Sigmoid colon (tissue), 6 donors: ENCODE measurements at regions not wholly inside any gene's neighbourhood (a gene's known extent, or its start where the extent isn't known, plus 50 kb on each side); places are given as distances from the start of the nearest gene placed in this dataset.

ENCODE experiments used
- DNase-seq: peaks from one replicate; pipeline ENCODE4 v3.0.0-alpha.2; 2019
- H3K27ac ChIP-seq, 4 donors: fragments of 200-600 bp; sonication (generic); one replicate each; pipeline ENCODE4 v1.5.1; 2016 to 2019; ENCODE audit warnings: mild to moderate bottlenecking in 1 of 4
- H3K27me3 ChIP-seq, 3 donors: fragments of 200-600 bp; sonication (generic); one replicate each; pipeline ENCODE4 v1.5.1; 2019; ENCODE audit warnings: mild to moderate bottlenecking in 1 of 3
- H3K36me3 ChIP-seq, 4 donors: fragments of 200-600 bp; sonication (generic); one replicate each; pipeline ENCODE4 v1.5.1; 2016 to 2019
- H3K4me1 ChIP-seq, 4 donors: fragments of 200-600 bp; sonication (generic); one replicate each; pipeline ENCODE4 v1.5.1; 2017 to 2019
- H3K4me3 ChIP-seq, 4 donors: fragments of 200-600 bp; sonication (generic); one replicate each; pipeline ENCODE4 v1.5.1; 2017 to 2019; ENCODE audit warnings: mild to moderate bottlenecking in 2 of 4, moderate library complexity in 1 of 4
- H3K9me3 ChIP-seq, 4 donors: fragments of 200-600 bp in 3 of 4; sonication (generic) in 3 of 4; one replicate each; pipeline versions ENCODE4 v1.5.1 to v1.6.1; 2013 to 2019
- CTCF ChIP-seq, 4 experiments: fragments of 450-650 bp in 3 of 4; fragments of 200-600 bp in 1 of 4; IDR thresholded peaks; one replicate each; pipeline ENCODE4 v1.5.1; 2016 to 2019; ENCODE audit warnings: antibody characterized with exemption in 4 of 4, mild to moderate bottlenecking in 3 of 4, moderate library complexity in 2 of 4
- EP300 ChIP-seq, 4 donors: sonication (generic); formaldehyde crosslinking; IDR thresholded peaks; one replicate each; pipeline ENCODE4 v1.6.1; 2017; ENCODE audit warnings: antibody characterized with exemption in 4 of 4
- POLR2A ChIP-seq, 2 donors: fragments of 450-650 bp; IDR thresholded peaks; one replicate each; pipeline ENCODE4 v1.6.1; 2016; ENCODE audit warnings: antibody characterized with exemption in 2 of 2, mild to moderate bottlenecking in 2 of 2, moderate library complexity in 2 of 2
- POLR2AphosphoS5 ChIP-seq, 4 donors: sonication (generic); formaldehyde crosslinking; IDR thresholded peaks; one replicate each; pipeline ENCODE4 v1.6.1; 2017; ENCODE audit warnings: antibody characterized with exemption in 4 of 4
- WGBS, 2 donors: extraction: QIAGEN DNeasy Blood & Tissue Kit; methylation state at CpG; one replicate each; pipeline ENCODE4 v1.1.7; 2013; 5-methylcytosine and 5-hydroxymethylcytosine counted together
- intact Hi-C: fragments of 100-400 bp; cut with DNase I; formaldehyde crosslinking; loops from one replicate; pipeline ENCODE4 v1.15.1; 2023
- donor health status: healthy with polysubstance abuse.
- donor health status: healthy.

- 87 to 89% methylated on average over 10 of the region's 10 CpGs for WGBS, 2 donors
- Histone ChIP-seq H3K27me3 (peaks cover 0 to 4% (median 0%) of the 10 kb centered on the region in 3 donors), H3K36me3 (no peaks in the 10 kb centered on the region), H3K27ac (no peak overlapping the region), H3K4me1 (peaks cover 0 to 4% (median 2%) of the 10 kb centered on the region in 4 donors), H3K9me3 (no peaks in the 10 kb centered on the region), H3K4me3 (no peak overlapping the region)
- DNase-seq, result no peak
- intact Hi-C loops, result no loop called here
- TF ChIP-seq EP300 (IDR thresholded peaks at IDR 0.05) (no peak), CTCF (IDR thresholded peaks at IDR 0.05) (no peak), POLR2A (IDR thresholded peaks at IDR 0.05) (no peak), POLR2AphosphoS5 (IDR thresholded peaks at IDR 0.05) (no peak)
These were observed 208.6 kb downstream of the CTTN start for GRCh38 chr11:70606951-70607330.

- Histone ChIP-seq H3K4me1 (peaks cover 0 to 4% (median 2%) of the 10 kb centered on the region in 4 donors), H3K4me3 (no peak overlapping the region), H3K36me3 (no peaks in the 10 kb centered on the region), H3K27ac (no peak overlapping the region), H3K27me3 (peaks cover 0 to 7% (median 0%) of the 10 kb centered on the region in 3 donors), H3K9me3 (no peaks in the 10 kb centered on the region)
- no peak for DNase-seq
- intact Hi-C loops, result no loop called here
- TF ChIP-seq EP300 (IDR thresholded peaks at IDR 0.05), result no peak
- no peak for TF ChIP-seq CTCF (IDR thresholded peaks at IDR 0.05)
- TF ChIP-seq POLR2A (IDR thresholded peaks at IDR 0.05), result no peak
- no peak for TF ChIP-seq POLR2AphosphoS5 (IDR thresholded peaks at IDR 0.05)
- WGBS, 2 donors, result 86 to 93% methylated on average over 6 of the region's 6 CpGs
These were observed 209.2 kb downstream of the CTTN start for GRCh38 chr11:70607561-70607960.

GRCh38 chr11:70608568-70609470 is 210.5 kb downstream of the CTTN start:
- Histone ChIP-seq H3K27me3 (peaks cover 0 to 10% (median 0%) of the 10 kb centered on the region in 3 donors), H3K9me3 (no peaks in the 10 kb centered on the region), H3K4me1 (peaks cover 0 to 4% (median 2%) of the 10 kb centered on the region in 4 donors), H3K4me3 (no peak overlapping the region), H3K27ac (no peak overlapping the region), H3K36me3 (no peaks in the 10 kb centered on the region)
- intact Hi-C loops, result no loop called here
- no peak for DNase-seq
- WGBS, 2 donors, result 75 to 89% methylated on average over 35 of the region's 35 CpGs
- TF ChIP-seq CTCF (IDR thresholded peaks at IDR 0.05) (no peak), EP300 (IDR thresholded peaks at IDR 0.05) (no peak), POLR2A (IDR thresholded peaks at IDR 0.05) (no peak), POLR2AphosphoS5 (IDR thresholded peaks at IDR 0.05) (no peak)

GRCh38 chr11:70610566-70611565 is 212.5 kb downstream of the CTTN start:
- DNase-seq, result no peak
- no peak overlapping the region for H3K27ac ChIP-seq
- H3K4me1 ChIP-seq, result peaks cover 0 to 4% (median 2%) of the 10 kb centered on the region in 4 donors
- peaks cover 0 to 7% (median 2%) of the 10 kb centered on the region in 4 donors for H3K9me3 ChIP-seq
- H3K4me3 ChIP-seq, result no peak overlapping the region
- peaks cover 0 to 10% (median 0%) of the 10 kb centered on the region in 3 donors for H3K27me3 ChIP-seq
- no peaks in the 10 kb centered on the region for H3K36me3 ChIP-seq
- intact Hi-C loops, result no loop called here
- 55 to 70% methylated on average over 22 of the region's 22 CpGs for WGBS, 2 donors
- TF ChIP-seq EP300 (IDR thresholded peaks at IDR 0.05) (no peak), POLR2AphosphoS5 (IDR thresholded peaks at IDR 0.05) (no peak), POLR2A (IDR thresholded peaks at IDR 0.05) (no peak)
